ENCODE measurements at regions not wholly inside any gene's neighbourhood (a gene's known extent, or its start where the extent isn't known, plus 50 kb on each side); places are given as distances from the start of the nearest gene placed in this dataset.

DNA sequence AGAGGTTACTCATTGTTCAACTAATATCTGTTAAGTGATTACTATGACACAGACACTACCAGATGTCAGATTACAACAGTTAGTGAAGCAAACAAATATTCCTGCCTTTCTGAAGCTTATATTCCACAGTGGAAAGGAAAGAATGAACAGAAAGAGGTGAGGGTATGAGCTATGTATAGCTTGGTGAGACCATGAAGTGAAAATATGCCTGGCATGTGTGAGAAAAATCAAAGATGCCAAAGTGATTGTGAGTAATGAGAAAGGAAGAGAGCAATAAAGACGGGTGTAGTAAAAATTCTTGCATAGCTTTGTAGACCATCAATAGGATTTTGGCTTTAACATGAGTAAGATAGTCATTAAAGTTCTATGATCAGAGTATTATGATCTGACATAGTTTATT, 734.5 kb upstream of the NUDT12 start:
- H3K36me3 ChIP-seq (ENCODE audit: insufficient read depth, low read length, poor library complexity, severe bottlenecking) = no peaks in the 10 kb centered on the region
- peak; percentile 21 for DNase-seq (ENCODE audit: low spot score)
- no peaks in the 10 kb centered on the region for H3K4me1 ChIP-seq (ENCODE audit: insufficient read depth, low read length, poor library complexity, severe bottlenecking)
- H3K9me3 ChIP-seq (ENCODE audit: low read depth, low read length, poor library complexity, severe bottlenecking) = no peaks in the 10 kb centered on the region
- no peaks in the 10 kb centered on the region for H3K27me3 ChIP-seq (replicated peaks; ENCODE audit: insufficient read depth, low read depth, low read length, poor library complexity)
- CTCF ChIA-PET = no interaction called here
- BruUV-seq (replicated peaks) = no TSS peak
- intact Hi-C loops (cut with micrococcal nuclease; ENCODE audit: unreplicated experiment) = no loop called here
- TF ChIP-seq EZH2 (IDR thresholded peaks at IDR 0.05; ENCODE audit: borderline replicate concordance, low read depth, low read length, poor library complexity, severe bottlenecking) = no peak
- TF ChIP-seq, protein P1, sequence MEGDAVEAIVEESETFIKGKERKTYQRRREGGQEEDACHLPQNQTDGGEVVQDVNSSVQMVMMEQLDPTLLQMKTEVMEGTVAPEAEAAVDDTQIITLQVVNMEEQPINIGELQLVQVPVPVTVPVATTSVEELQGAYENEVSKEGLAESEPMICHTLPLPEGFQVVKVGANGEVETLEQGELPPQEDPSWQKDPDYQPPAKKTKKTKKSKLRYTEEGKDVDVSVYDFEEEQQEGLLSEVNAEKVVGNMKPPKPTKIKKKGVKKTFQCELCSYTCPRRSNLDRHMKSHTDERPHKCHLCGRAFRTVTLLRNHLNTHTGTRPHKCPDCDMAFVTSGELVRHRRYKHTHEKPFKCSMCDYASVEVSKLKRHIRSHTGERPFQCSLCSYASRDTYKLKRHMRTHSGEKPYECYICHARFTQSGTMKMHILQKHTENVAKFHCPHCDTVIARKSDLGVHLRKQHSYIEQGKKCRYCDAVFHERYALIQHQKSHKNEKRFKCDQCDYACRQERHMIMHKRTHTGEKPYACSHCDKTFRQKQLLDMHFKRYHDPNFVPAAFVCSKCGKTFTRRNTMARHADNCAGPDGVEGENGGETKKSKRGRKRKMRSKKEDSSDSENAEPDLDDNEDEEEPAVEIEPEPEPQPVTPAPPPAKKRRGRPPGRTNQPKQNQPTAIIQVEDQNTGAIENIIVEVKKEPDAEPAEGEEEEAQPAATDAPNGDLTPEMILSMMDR (conservative IDR thresholded peaks at IDR 0.05; ENCODE audit: low read depth, low read length) = no peak
- no peak overlapping the region for H3K4me3 ChIP-seq (ENCODE audit: low read depth, low read length, poor library complexity, severe bottlenecking)
- H3K27ac ChIP-seq (ENCODE audit: low read depth, low read length, poor library complexity, severe bottlenecking) = no peak overlapping the region
- POLR2A ChIA-PET (ENCODE audit: low non-redundant PET) = no interaction called here

DNA sequence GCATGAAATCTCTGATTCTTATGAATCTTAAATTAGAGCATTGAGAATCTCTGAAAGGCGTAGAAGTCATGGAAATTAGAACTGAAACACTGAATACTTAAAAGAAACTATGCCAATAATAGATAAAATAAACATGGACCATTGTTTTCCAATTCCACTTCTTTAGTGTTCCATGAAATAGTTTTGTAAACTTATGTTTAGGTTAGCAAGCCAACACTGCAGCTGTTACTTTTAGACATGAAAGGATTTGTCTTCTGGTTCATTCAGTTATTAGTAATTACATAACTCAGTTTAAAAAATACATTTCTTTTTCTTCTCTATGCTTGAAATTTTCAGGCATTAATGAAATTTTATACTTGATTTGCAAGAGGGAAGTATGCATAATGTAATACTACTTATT, 733.4 kb upstream of the NUDT12 start:
- TF ChIP-seq EZH2 (IDR thresholded peaks at IDR 0.05; ENCODE audit: borderline replicate concordance, low read depth, low read length, poor library complexity, severe bottlenecking) = no peak
- TF ChIP-seq, protein P1 (conservative IDR thresholded peaks at IDR 0.05; ENCODE audit: low read depth, low read length) = no peak
- ChIA-PET POLR2A (ENCODE audit: low non-redundant PET) (no interaction called here), CTCF (no interaction called here)
- no peak for DNase-seq (ENCODE audit: low spot score)
- no peaks in the 10 kb centered on the region for H3K4me1 ChIP-seq (ENCODE audit: insufficient read depth, low read length, poor library complexity, severe bottlenecking)
- intact Hi-C loops (cut with micrococcal nuclease; ENCODE audit: unreplicated experiment) = no loop called here
- H3K27ac ChIP-seq (ENCODE audit: low read depth, low read length, poor library complexity, severe bottlenecking) = no peak overlapping the region
- no peaks in the 10 kb centered on the region for H3K27me3 ChIP-seq (replicated peaks; ENCODE audit: insufficient read depth, low read depth, low read length, poor library complexity)
- BruUV-seq (replicated peaks) = no TSS peak
- no peak overlapping the region for H3K4me3 ChIP-seq (ENCODE audit: low read depth, low read length, poor library complexity, severe bottlenecking)
- no peaks in the 10 kb centered on the region for H3K9me3 ChIP-seq (ENCODE audit: low read depth, low read length, poor library complexity, severe bottlenecking)
- no peaks in the 10 kb centered on the region for H3K36me3 ChIP-seq (ENCODE audit: insufficient read depth, low read length, poor library complexity, severe bottlenecking)

DNA sequence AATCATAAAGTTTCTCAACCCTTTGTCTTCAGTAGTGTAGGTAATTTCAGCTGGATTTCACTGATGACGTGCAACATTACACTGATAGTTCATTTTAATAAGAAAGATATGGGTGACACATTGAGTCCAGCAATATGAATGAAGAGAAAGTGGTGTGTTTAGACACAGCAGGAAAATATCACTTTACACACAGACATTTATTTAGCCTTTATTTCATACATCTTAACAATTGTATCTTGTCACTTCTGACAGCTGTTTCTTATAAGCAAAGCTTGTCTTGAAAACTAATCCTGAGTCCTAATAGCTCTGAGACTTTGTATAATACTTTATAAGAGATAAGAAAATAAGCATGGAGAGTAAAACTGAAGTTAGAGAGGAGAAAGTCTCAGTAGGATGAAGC, 720.5 kb upstream of the NUDT12 start:
- no peak overlapping the region for H3K27ac ChIP-seq (ENCODE audit: low read depth, low read length, poor library complexity, severe bottlenecking)
- ChIA-PET POLR2A (ENCODE audit: low non-redundant PET) (no interaction called here), CTCF (no interaction called here)
- no peak overlapping the region for H3K4me3 ChIP-seq (ENCODE audit: low read depth, low read length, poor library complexity, severe bottlenecking)
- H3K27me3 ChIP-seq (replicated peaks; ENCODE audit: insufficient read depth, low read depth, low read length, poor library complexity) = no peaks in the 10 kb centered on the region
- peaks cover 8% of the 10 kb centered on the region for H3K4me1 ChIP-seq (ENCODE audit: insufficient read depth, low read length, poor library complexity, severe bottlenecking)
- TF ChIP-seq, protein P1 (conservative IDR thresholded peaks at IDR 0.05; ENCODE audit: low read depth, low read length) = no peak
- no peak for TF ChIP-seq EZH2 (IDR thresholded peaks at IDR 0.05; ENCODE audit: borderline replicate concordance, low read depth, low read length, poor library complexity, severe bottlenecking)
- no peak for DNase-seq (ENCODE audit: low spot score)
- H3K9me3 ChIP-seq (ENCODE audit: low read depth, low read length, poor library complexity, severe bottlenecking) = peaks cover 7% of the 10 kb centered on the region
- no TSS peak for BruUV-seq (replicated peaks)
- H3K36me3 ChIP-seq (ENCODE audit: insufficient read depth, low read length, poor library complexity, severe bottlenecking) = no peaks in the 10 kb centered on the region
- intact Hi-C loops (cut with micrococcal nuclease; ENCODE audit: unreplicated experiment) = no loop called here

All from A673 (cell line).